Neutrophil (primary cell): ENCODE measurements at regions not wholly inside any gene's neighbourhood (a gene's known extent, or its start where the extent isn't known, plus 50 kb on each side); places are given as distances from the start of the nearest gene placed in this dataset.

Experiments used
- H3K27ac ChIP-seq: fragments of 200-600 bp; sonication (generic); 2 replicates; pipeline ENCODE4 v1.5.1; 2016; ENCODE audit warnings: mild to moderate bottlenecking, moderate library complexity
- H3K27me3 ChIP-seq: fragments of 200-600 bp; sonication (generic); 2 replicates; pipeline ENCODE4 v1.6.0; 2016; ENCODE audit warnings: mild to moderate bottlenecking
- H3K36me3 ChIP-seq: fragments of 200-600 bp; sonication (generic); 2 replicates; pipeline ENCODE4 v1.5.1; 2017
- H3K4me1 ChIP-seq, 2 experiments: fragments of 200-600 bp in 1 of 2; sonication (generic) in 1 of 2; 1 replicate in 1 of 2; 2 replicates in 1 of 2; pipeline versions ENCODE4 v1.5.1 to v1.6.1; 2013 to 2016; ENCODE audit warnings: low read depth in 1 of 2, low read length in 1 of 2, mild to moderate bottlenecking in 1 of 2, moderate library complexity in 1 of 2; ENCODE audit not compliant: control insufficient read depth in 1 of 2, insufficient read depth in 1 of 2
- H3K4me3 ChIP-seq, 2 experiments: fragments of 200-600 bp in 1 of 2; sonication (generic) in 1 of 2; 1 replicate in 1 of 2; 2 replicates in 1 of 2; pipeline ENCODE4 v1.5.1; 2013 to 2016; ENCODE audit warnings: low read depth in 1 of 2, low read length in 1 of 2, mild to moderate bottlenecking in 1 of 2, moderate library complexity in 1 of 2
- H3K9me3 ChIP-seq: fragments of 200-600 bp; sonication (generic); 2 replicates; pipeline ENCODE4 v1.5.1; 2016
- CTCF ChIP-seq: fragments of 200-600 bp; sonication (generic); IDR thresholded peaks from 2 replicates; pipeline ENCODE4 v1.5.1; 2016; ENCODE audit warnings: antibody characterized with exemption

GRCh38 chr20:57957411-57958049, 247.7 kb upstream of the PMEPA1 start:
- H3K27ac ChIP-seq, result no peak overlapping the region
- H3K4me1 ChIP-seq, result no peaks in the 10 kb centered on the region
- H3K9me3 ChIP-seq, result no peaks in the 10 kb centered on the region
- H3K27me3 ChIP-seq, result no peaks in the 10 kb centered on the region
- H3K36me3 ChIP-seq, result no peaks in the 10 kb centered on the region
- no peak for TF ChIP-seq CTCF
- no peak overlapping the region for H3K4me3 ChIP-seq

GRCh38 chr20:57953638-57954037, 243.8 kb upstream of the PMEPA1 start:
- no peak overlapping the region for H3K4me3 ChIP-seq
- no peaks in the 10 kb centered on the region for H3K9me3 ChIP-seq
- H3K36me3 ChIP-seq, result no peaks in the 10 kb centered on the region
- no peaks in the 10 kb centered on the region for H3K4me1 ChIP-seq
- no peak for TF ChIP-seq CTCF
- no peak overlapping the region for H3K27ac ChIP-seq
- no peaks in the 10 kb centered on the region for H3K27me3 ChIP-seq

GRCh38 chr20:57952136-57952535, 242.3 kb upstream of the PMEPA1 start:
- Histone ChIP-seq H3K27me3 (no peaks in the 10 kb centered on the region), H3K4me1 (no peaks in the 10 kb centered on the region), H3K9me3 (no peaks in the 10 kb centered on the region), H3K27ac (no peak overlapping the region), H3K36me3 (no peaks in the 10 kb centered on the region), H3K4me3 (no peak overlapping the region)
- no peak for TF ChIP-seq CTCF

- TF ChIP-seq CTCF, result no peak
- H3K36me3 ChIP-seq, result no peaks in the 10 kb centered on the region
- H3K4me3 ChIP-seq, result no peak overlapping the region
- H3K27ac ChIP-seq, result no peak overlapping the region
- no peaks in the 10 kb centered on the region for H3K9me3 ChIP-seq
- no peaks in the 10 kb centered on the region for H3K4me1 ChIP-seq
- H3K27me3 ChIP-seq, result no peaks in the 10 kb centered on the region
These were observed 241.7 kb upstream of the PMEPA1 start for GRCh38 chr20:57951549-57951948.

- no peak for TF ChIP-seq CTCF
These were observed 241.1 kb upstream of the PMEPA1 start for GRCh38 chr20:57950764-57951485.

More at GRCh38 chr20:57950764-57951485, 241.1 kb upstream of the PMEPA1 start:
- Histone ChIP-seq H3K4me3 (no peak overlapping the region), H3K36me3 (no peaks in the 10 kb centered on the region), H3K27ac (no peak overlapping the region), H3K27me3 (no peaks in the 10 kb centered on the region), H3K4me1 (no peaks in the 10 kb centered on the region), H3K9me3 (no peaks in the 10 kb centered on the region)
